GM12878 (cell line): ENCODE measurements at regions not wholly inside any gene's neighbourhood (a gene's known extent, or its start where the extent isn't known, plus 50 kb on each side); places are given as distances from the start of the nearest gene placed in this dataset.

ENCODE experiments used
- ATAC-seq: fragments of 200-7000 bp; cut with Tn5 transposase; 3 replicates; pipeline ENCODE4 v1.9.1; 2020; ENCODE audit warnings: mild to moderate bottlenecking, moderate library complexity
- BruUV-seq: library from RNA; stranded (reverse); fragments of 400-500 nt; replicated peaks from 2 replicates; lab custom pipeline; 2021; lab: Mats Ljungman, UMichigan
- CTCF ChIA-PET: fragments of 300-600 bp; sonication (Branson Sonifier 250); formaldehyde crosslinking; extraction: SDS; loops from one replicate; lab custom pipeline; 2021; ENCODE audit warnings: inconsistent platforms; lab: Yijun Ruan, JAX
- POLR2A ChIA-PET: fragments of 350-600 bp; formaldehyde crosslinking; extraction: SDS; loops from one replicate; lab custom pipeline; 2021; ENCODE audit warnings: inconsistent platforms; lab: Charles Lee
- RAD21 ChIA-PET: fragments of 300-600 bp; sonication (Branson Sonifier 250); formaldehyde crosslinking; loops from one replicate; lab custom pipeline; 2023; ENCODE audit warnings: antibody characterized with exemption; ENCODE audit not compliant: unreplicated experiment; lab: Charles Lee
- SMC1A ChIA-PET: fragments of 300-600 bp; sonication (Branson Sonifier 250); formaldehyde crosslinking; loops from one replicate; lab custom pipeline; 2023; ENCODE audit not compliant: unreplicated experiment, uncharacterized antibody; lab: Charles Lee
- DNase-seq: peaks from one replicate; pipeline ENCODE4 v3.0.0-alpha.2; 2011; ENCODE audit warnings: low read depth, low spot score
- FAIRE-seq: peaks from 3 replicates; lab custom pipeline; 2011; peaks lifted over from hg19 to GRCh38; lab: Jason Lieb, UNC
- H2AFZ ChIP-seq: 2 replicates; pipeline ENCODE4 v1.6.0; 2011; ENCODE audit warnings: low read depth, low read length, control low read depth; ENCODE audit not compliant: control insufficient read depth
- H3K27ac ChIP-seq: 2 replicates; pipeline ENCODE4 v1.5.1; 2011; ENCODE audit warnings: control low read depth; ENCODE audit not compliant: control insufficient read depth, insufficient read depth
- H3K27me3 ChIP-seq, 2 experiments: replicated peaks in 1 of 2; 2 replicates each; pipeline versions ENCODE4 v1.6.0 to v1.6.1; 2011; ENCODE audit warnings: low read length in 1 of 2; ENCODE audit not compliant: control insufficient read depth in 2 of 2, insufficient read depth in 2 of 2
- H3K36me3 ChIP-seq, 2 experiments: 2 replicates each; pipeline ENCODE4 v1.5.1; 2011; ENCODE audit warnings: low read length in 1 of 2; ENCODE audit not compliant: control insufficient read depth in 2 of 2, insufficient read depth in 2 of 2
- H3K4me1 ChIP-seq: 2 replicates; pipeline ENCODE4 v1.6.1; 2011; ENCODE audit warnings: mild to moderate bottlenecking, low read length, moderate library complexity, mixed read lengths; ENCODE audit not compliant: control insufficient read depth, insufficient read depth
- H3K4me2 ChIP-seq: 2 replicates; pipeline ENCODE4 v1.6.0; 2011; ENCODE audit warnings: control low read depth; ENCODE audit not compliant: control insufficient read depth, insufficient read depth
- H3K4me3 ChIP-seq: fragments of 200-600 bp; sonication (generic); 2 replicates; pipeline ENCODE4 v1.5.1; 2016
- H3K79me2 ChIP-seq: 2 replicates; pipeline ENCODE4 v1.6.0; 2011; ENCODE audit warnings: low read length; ENCODE audit not compliant: control insufficient read depth, insufficient read depth
- H3K9ac ChIP-seq: 2 replicates; pipeline ENCODE4 v1.8.0; 2011; ENCODE audit warnings: low read length, control low read depth, mixed read lengths; ENCODE audit not compliant: control insufficient read depth, insufficient read depth
- H3K9me3 ChIP-seq: replicated peaks from 3 replicates; pipeline ENCODE4 v1.5.1; 2011; ENCODE audit warnings: mild to moderate bottlenecking, low read length; ENCODE audit not compliant: control insufficient read depth, insufficient read depth
- H4K20me1 ChIP-seq: 2 replicates; pipeline ENCODE4 v1.6.0; 2011; ENCODE audit not compliant: control insufficient read depth, insufficient read depth
- BHLHE40 ChIP-seq, 2 experiments: fragments of 450-650 bp in 1 of 2; IDR thresholded peaks; 2 replicates each; pipeline ENCODE4 v1.6.1; 2011 to 2017; ENCODE audit warnings: low read depth in 2 of 2, borderline replicate concordance in 1 of 2, improper control_type of control experiment in 1 of 2, low read length in 1 of 2, mild to moderate bottlenecking in 1 of 2
- CEBPB ChIP-seq, 2 experiments: fragments of 150-350 bp in 1 of 2; IDR thresholded peaks; 2 replicates each; pipeline ENCODE4 v1.6.1; 2012 to 2014; ENCODE audit warnings: low read depth in 2 of 2, low read length in 2 of 2, borderline replicate concordance in 1 of 2, inconsistent platforms in 1 of 2
- EP300 ChIP-seq, 2 experiments: fragments of 150-350 bp in 1 of 2; IDR thresholded peaks; 2 replicates each; pipeline ENCODE4 v1.6.1; 2011 to 2012; ENCODE audit warnings: low read depth in 2 of 2, low read length in 2 of 2, borderline replicate concordance in 1 of 2, improper control_type of control experiment in 1 of 2, inconsistent platforms in 1 of 2; ENCODE audit not compliant: control insufficient read depth in 1 of 2
- LARP7 ChIP-seq: fragments of 450-650 bp; IDR thresholded peaks from 2 replicates; pipeline ENCODE4 v1.6.1; 2017; ENCODE audit warnings: mild to moderate bottlenecking
- POLR2AphosphoS2 ChIP-seq: IDR thresholded peaks from 2 replicates; pipeline ENCODE4 v1.6.1; 2011; ENCODE audit warnings: low read depth, mild to moderate bottlenecking, low read length, improper control_type of control experiment, moderate library complexity
- POU2F2 ChIP-seq: IDR thresholded peaks from 3 replicates; pipeline ENCODE4 v1.6.1; 2011; ENCODE audit warnings: low read depth, mild to moderate bottlenecking, low read length, borderline replicate concordance
- SIN3A ChIP-seq: IDR thresholded peaks from 2 replicates; pipeline ENCODE4 v1.6.1; 2012; ENCODE audit warnings: low read depth, low read length, improper control_type of control experiment
- SMAD1 ChIP-seq: fragments of 450-650 bp; IDR thresholded peaks from 2 replicates; pipeline ENCODE4 v1.6.1; 2018; ENCODE audit warnings: mild to moderate bottlenecking, low read depth; ENCODE audit not compliant: partially characterized antibody
- SMAD5 ChIP-seq: IDR thresholded peaks from 2 replicates; pipeline ENCODE4 v1.6.1; 2016; ENCODE audit warnings: antibody characterized with exemption, low read depth
- SPI1 ChIP-seq: IDR thresholded peaks from 2 replicates; pipeline ENCODE4 v1.6.1; 2011; ENCODE audit warnings: low read depth, mild to moderate bottlenecking, low read length, moderate library complexity, borderline replicate concordance; ENCODE audit not compliant: insufficient read depth
- TCF3 ChIP-seq: IDR thresholded peaks from 2 replicates; pipeline ENCODE4 v1.6.1; 2012; ENCODE audit warnings: low read depth, mild to moderate bottlenecking, low read length, borderline replicate concordance; ENCODE audit not compliant: insufficient read depth
- WGBS: methylation state at CpG from one replicate; pipeline ENCODE4 v1.1.6; 2016; ENCODE audit warnings: low lambda C conversion rate; ENCODE audit not compliant: insufficient replicate concordance, insufficient coverage; ENCODE audit errors: missing lambda C conversion rate; 5-methylcytosine and 5-hydroxymethylcytosine counted together
- in situ Hi-C: fragments of 300-500 bp; cut with MboI; formaldehyde crosslinking; loops from 9 replicates; pipeline ENCODE4 v1.14.3; 2018; ENCODE audit warnings: mixed read lengths
- intact Hi-C: fragments of 100-400 bp; cut with micrococcal nuclease; formaldehyde crosslinking; loops from one replicate; pipeline ENCODE4 v1.14.2; 2022; ENCODE audit not compliant: unreplicated experiment
- TF ChIP-seq, protein P1 (sequence below): fragments of 450-650 bp; IDR thresholded peaks from 2 replicates; pipeline ENCODE4 v1.6.1; 2017; ENCODE audit warnings: mild to moderate bottlenecking, moderate library complexity

DNA sequence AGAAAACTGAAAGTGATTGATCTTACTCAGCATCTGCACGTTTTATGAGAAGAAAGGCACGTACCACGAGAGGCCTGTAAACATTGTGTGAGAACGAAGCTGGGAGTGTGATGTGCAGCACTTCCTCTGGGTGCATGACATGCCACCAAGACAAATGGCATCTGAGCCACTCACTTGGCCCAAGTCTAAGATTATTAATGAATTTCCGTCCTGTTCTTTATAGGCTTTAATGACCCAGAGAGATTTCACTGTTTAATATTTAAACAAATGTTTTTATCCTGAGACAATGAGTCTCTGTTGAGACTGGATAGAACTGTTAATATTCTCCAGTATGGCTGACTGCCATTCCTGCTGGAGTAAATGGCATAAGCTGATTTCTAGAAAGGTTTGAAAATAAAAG is 172.6 kb upstream of the PHACTR1 start:
- Histone ChIP-seq H3K4me3 (no peak overlapping the region), H2AFZ (peak overlapping the region; percentile 31; the same call in 1 of the 2 replicates), H3K27me3 (no peaks in the 10 kb centered on the region), H3K27ac (no peak overlapping the region), H3K9me3 (no peaks in the 10 kb centered on the region; the same call in 2 of the 3 replicates), H3K4me2 (no peak overlapping the region), H3K4me1 (no peaks in the 10 kb centered on the region), H3K9ac (no peak overlapping the region), H3K79me2 (no peaks in the 10 kb centered on the region), H3K36me3 (no peaks in the 10 kb centered on the region), H4K20me1 (no peaks in the 10 kb centered on the region)
- in situ Hi-C loops (no loop called here), intact Hi-C loops (no loop called here)
- no TSS peak for BruUV-seq
- DNase-seq (peak; percentile 43), ATAC-seq (peak; percentile 61), FAIRE-seq (no peak)
- POLR2A ChIA-PET: no interaction called here
- TF ChIP-seq EP300 (IDR thresholded peaks at IDR 0.05; ENCODE audit: borderline replicate concordance in 1 of 2, control insufficient read depth in 1 of 2, low read depth in 2 of 2, low read length in 2 of 2) (no peak), POU2F2 (no peak), POLR2AphosphoS2 (no peak), BHLHE40 (IDR thresholded peaks at IDR 0.05; ENCODE audit: borderline replicate concordance in 1 of 2, low read depth in 2 of 2, low read length in 1 of 2) (peak; percentile 46 to 72; a peak in 2 of 4 replicates), LARP7 (no peak), SIN3A (no peak), CEBPB (IDR thresholded peaks at IDR 0.05; ENCODE audit: borderline replicate concordance in 1 of 2, low read depth in 2 of 2, low read length in 2 of 2) (no peak), TCF3 (no peak), SMAD1 (no peak), SMAD5 (no peak), SPI1 (peak; percentile 48; the same call in 1 of the 2 replicates)
- TF ChIP-seq, protein P1, sequence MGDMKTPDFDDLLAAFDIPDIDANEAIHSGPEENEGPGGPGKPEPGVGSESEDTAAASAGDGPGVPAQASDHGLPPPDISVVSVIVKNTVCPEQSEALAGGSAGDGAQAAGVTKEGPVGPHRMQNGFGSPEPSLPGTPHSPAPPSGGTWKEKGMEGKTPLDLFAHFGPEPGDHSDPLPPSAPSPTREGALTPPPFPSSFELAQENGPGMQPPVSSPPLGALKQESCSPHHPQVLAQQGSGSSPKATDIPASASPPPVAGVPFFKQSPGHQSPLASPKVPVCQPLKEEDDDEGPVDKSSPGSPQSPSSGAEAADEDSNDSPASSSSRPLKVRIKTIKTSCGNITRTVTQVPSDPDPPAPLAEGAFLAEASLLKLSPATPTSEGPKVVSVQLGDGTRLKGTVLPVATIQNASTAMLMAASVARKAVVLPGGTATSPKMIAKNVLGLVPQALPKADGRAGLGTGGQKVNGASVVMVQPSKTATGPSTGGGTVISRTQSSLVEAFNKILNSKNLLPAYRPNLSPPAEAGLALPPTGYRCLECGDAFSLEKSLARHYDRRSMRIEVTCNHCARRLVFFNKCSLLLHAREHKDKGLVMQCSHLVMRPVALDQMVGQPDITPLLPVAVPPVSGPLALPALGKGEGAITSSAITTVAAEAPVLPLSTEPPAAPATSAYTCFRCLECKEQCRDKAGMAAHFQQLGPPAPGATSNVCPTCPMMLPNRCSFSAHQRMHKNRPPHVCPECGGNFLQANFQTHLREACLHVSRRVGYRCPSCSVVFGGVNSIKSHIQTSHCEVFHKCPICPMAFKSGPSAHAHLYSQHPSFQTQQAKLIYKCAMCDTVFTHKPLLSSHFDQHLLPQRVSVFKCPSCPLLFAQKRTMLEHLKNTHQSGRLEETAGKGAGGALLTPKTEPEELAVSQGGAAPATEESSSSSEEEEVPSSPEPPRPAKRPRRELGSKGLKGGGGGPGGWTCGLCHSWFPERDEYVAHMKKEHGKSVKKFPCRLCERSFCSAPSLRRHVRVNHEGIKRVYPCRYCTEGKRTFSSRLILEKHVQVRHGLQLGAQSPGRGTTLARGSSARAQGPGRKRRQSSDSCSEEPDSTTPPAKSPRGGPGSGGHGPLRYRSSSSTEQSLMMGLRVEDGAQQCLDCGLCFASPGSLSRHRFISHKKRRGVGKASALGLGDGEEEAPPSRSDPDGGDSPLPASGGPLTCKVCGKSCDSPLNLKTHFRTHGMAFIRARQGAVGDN: peak; percentile 63; the same call in 1 of the 2 replicates
- CTCF ChIA-PET: interaction anchor here (1.0 kb wide), 1 partner anchor 66 kb away, joined by 3 read pairs; no protein-coding TSS in a partner anchor
- RAD21 ChIA-PET: no interaction called here
- WGBS: 19% methylated on average over 5 of the region's 5 CpGs
- SMC1A ChIA-PET: interaction anchor here (0.9 kb wide), 1 partner anchor 754 kb away, joined by 3 read pairs; no protein-coding TSS in a partner anchor
